Activated CD4-positive, alpha-beta T cell treated with anti-CD3 and anti-CD28 coated beads, Interleukin-2, amount 10 ng/mL, durations not matched to agents 24 days and 14 days (primary cell): ENCODE measurements at regions not wholly inside any gene's neighbourhood (a gene's known extent, or its start where the extent isn't known, plus 50 kb on each side); places are given as distances from the start of the nearest gene placed in this dataset.

Experiments
- DNase-seq: peaks from one replicate; pipeline ENCODE4 v3.0.0; 2022
- H3K27ac Mint-ChIP-seq: one replicate; pipeline ENCODE4 v1.8.0; 2022; ENCODE audit warnings: mild to moderate bottlenecking, mixed read lengths
- H3K27me3 Mint-ChIP-seq: one replicate; pipeline ENCODE4 v1.8.0; 2022; ENCODE audit warnings: mixed read lengths
- H3K36me3 Mint-ChIP-seq: one replicate; pipeline ENCODE4 v1.8.0; 2022; ENCODE audit warnings: low read depth, mild to moderate bottlenecking, mixed read lengths
- H3K4me1 Mint-ChIP-seq: one replicate; pipeline ENCODE4 v1.8.0; 2021; ENCODE audit warnings: mixed read lengths
- H3K4me3 Mint-ChIP-seq: one replicate; pipeline ENCODE4 v1.8.0; 2022; ENCODE audit warnings: mild to moderate bottlenecking, moderate library complexity, mixed read lengths
- H3K9me3 Mint-ChIP-seq: one replicate; pipeline ENCODE4 v1.8.0; 2021; ENCODE audit warnings: mixed read lengths
- intact Hi-C: fragments of 100-400 bp; cut with micrococcal nuclease; formaldehyde crosslinking; loops from one replicate; pipeline ENCODE4 v1.15.1; 2023

- DNase-seq = no peak
- H3K27ac Mint-ChIP-seq = no peak overlapping the region
- H3K36me3 Mint-ChIP-seq = no peaks in the 10 kb centered on the region
- no peak overlapping the region for H3K4me3 Mint-ChIP-seq
- H3K4me1 Mint-ChIP-seq = no peaks in the 10 kb centered on the region
- intact Hi-C loops = no loop called here
- no peaks in the 10 kb centered on the region for H3K9me3 Mint-ChIP-seq
- H3K27me3 Mint-ChIP-seq = no peaks in the 10 kb centered on the region
These were observed 174.0 kb upstream of the TENT5D start for GRCh38 chrX:80246271-80246670.

- intact Hi-C loops = no loop called here
- H3K9me3 Mint-ChIP-seq = no peaks in the 10 kb centered on the region
These were observed 154.0 kb upstream of the TENT5D start for GRCh38 chrX:80266287-80266686.

GRCh38 chrX:80266979-80267378 is 153.3 kb upstream of the TENT5D start:
- no peaks in the 10 kb centered on the region for H3K9me3 Mint-ChIP-seq
- H3K27ac Mint-ChIP-seq = no peak overlapping the region
- no peaks in the 10 kb centered on the region for H3K4me1 Mint-ChIP-seq
- DNase-seq = no peak
- no peak overlapping the region for H3K4me3 Mint-ChIP-seq
- H3K27me3 Mint-ChIP-seq = no peaks in the 10 kb centered on the region
- no peaks in the 10 kb centered on the region for H3K36me3 Mint-ChIP-seq
- intact Hi-C loops = no loop called here

More at GRCh38 chrX:80266287-80266686, 154.0 kb upstream of the TENT5D start:
- Mint-ChIP-seq H3K4me1 (no peaks in the 10 kb centered on the region), H3K27me3 (no peaks in the 10 kb centered on the region), H3K36me3 (no peaks in the 10 kb centered on the region), H3K4me3 (no peak overlapping the region), H3K27ac (no peak overlapping the region)
- DNase-seq = no peak

- Mint-ChIP-seq H3K36me3 (no peaks in the 10 kb centered on the region), H3K27ac (no peak overlapping the region), H3K27me3 (no peaks in the 10 kb centered on the region), H3K4me3 (no peak overlapping the region), H3K9me3 (no peaks in the 10 kb centered on the region), H3K4me1 (no peaks in the 10 kb centered on the region)
- no peak for DNase-seq
- intact Hi-C loops = no loop called here
These were observed 152.5 kb upstream of the TENT5D start for GRCh38 chrX:80267790-80268189.

- no peaks in the 10 kb centered on the region for H3K4me1 Mint-ChIP-seq
These were observed 137.7 kb upstream of the TENT5D start for GRCh38 chrX:80282535-80282934.

GRCh38 chrX:80285131-80285773 is 135.0 kb upstream of the TENT5D start:
- H3K4me3 Mint-ChIP-seq = no peak overlapping the region
- DNase-seq = peak; percentile 51
- no peaks in the 10 kb centered on the region for H3K36me3 Mint-ChIP-seq
- H3K4me1 Mint-ChIP-seq = no peaks in the 10 kb centered on the region
- H3K27ac Mint-ChIP-seq = no peak overlapping the region
- no peaks in the 10 kb centered on the region for H3K9me3 Mint-ChIP-seq
- intact Hi-C loops = no loop called here
- H3K27me3 Mint-ChIP-seq = no peaks in the 10 kb centered on the region

More at GRCh38 chrX:80282535-80282934, 137.7 kb upstream of the TENT5D start:
- no peak overlapping the region for H3K4me3 Mint-ChIP-seq
- no peaks in the 10 kb centered on the region for H3K27me3 Mint-ChIP-seq
- no peak for DNase-seq
- no peaks in the 10 kb centered on the region for H3K9me3 Mint-ChIP-seq
- intact Hi-C loops = no loop called here
- H3K36me3 Mint-ChIP-seq = no peaks in the 10 kb centered on the region
- no peak overlapping the region for H3K27ac Mint-ChIP-seq

- Mint-ChIP-seq H3K4me3 (no peak overlapping the region), H3K36me3 (no peaks in the 10 kb centered on the region), H3K9me3 (no peaks in the 10 kb centered on the region), H3K4me1 (no peaks in the 10 kb centered on the region), H3K27me3 (no peaks in the 10 kb centered on the region), H3K27ac (no peak overlapping the region)
- intact Hi-C loops = no loop called here
- DNase-seq = no peak
These were observed 129.4 kb upstream of the TENT5D start for GRCh38 chrX:80290834-80291233.

GRCh38 chrX:80293354-80293753 is 126.9 kb upstream of the TENT5D start:
- Mint-ChIP-seq H3K4me3 (no peak overlapping the region), H3K27me3 (no peaks in the 10 kb centered on the region), H3K9me3 (no peaks in the 10 kb centered on the region), H3K4me1 (no peaks in the 10 kb centered on the region), H3K36me3 (no peaks in the 10 kb centered on the region), H3K27ac (no peak overlapping the region)
- intact Hi-C loops = no loop called here
- DNase-seq = no peak

- DNase-seq = no peak
- H3K4me3 Mint-ChIP-seq = no peak overlapping the region
- no peaks in the 10 kb centered on the region for H3K27me3 Mint-ChIP-seq
- no peaks in the 10 kb centered on the region for H3K9me3 Mint-ChIP-seq
- H3K4me1 Mint-ChIP-seq = no peaks in the 10 kb centered on the region
- intact Hi-C loops = no loop called here
- H3K36me3 Mint-ChIP-seq = no peaks in the 10 kb centered on the region
- no peak overlapping the region for H3K27ac Mint-ChIP-seq
These were observed 114.2 kb upstream of the TENT5D start for GRCh38 chrX:80306007-80306406.

- Mint-ChIP-seq H3K27ac (no peak overlapping the region), H3K27me3 (no peaks in the 10 kb centered on the region), H3K9me3 (no peaks in the 10 kb centered on the region), H3K36me3 (no peaks in the 10 kb centered on the region), H3K4me3 (no peak overlapping the region), H3K4me1 (no peaks in the 10 kb centered on the region)
- intact Hi-C loops = no loop called here
- no peak for DNase-seq
These were observed 107.8 kb upstream of the TENT5D start for GRCh38 chrX:80312448-80312847.

- intact Hi-C loops = no loop called here
- Mint-ChIP-seq H3K36me3 (no peaks in the 10 kb centered on the region), H3K9me3 (no peaks in the 10 kb centered on the region), H3K27ac (no peak overlapping the region), H3K4me3 (no peak overlapping the region), H3K4me1 (no peaks in the 10 kb centered on the region), H3K27me3 (no peaks in the 10 kb centered on the region)
- no peak for DNase-seq
These were observed 103.7 kb upstream of the TENT5D start for GRCh38 chrX:80316526-80316925.

GRCh38 chrX:80317646-80318045 is 102.6 kb upstream of the TENT5D start:
- no peak for DNase-seq
- Mint-ChIP-seq H3K27me3 (no peaks in the 10 kb centered on the region), H3K27ac (no peak overlapping the region), H3K9me3 (no peaks in the 10 kb centered on the region), H3K4me3 (no peak overlapping the region), H3K4me1 (no peaks in the 10 kb centered on the region), H3K36me3 (no peaks in the 10 kb centered on the region)
- intact Hi-C loops = no loop called here

- H3K4me1 Mint-ChIP-seq = no peaks in the 10 kb centered on the region
- no peak overlapping the region for H3K4me3 Mint-ChIP-seq
- no peaks in the 10 kb centered on the region for H3K9me3 Mint-ChIP-seq
- H3K27me3 Mint-ChIP-seq = no peaks in the 10 kb centered on the region
- DNase-seq = no peak
- intact Hi-C loops = no loop called here
- no peak overlapping the region for H3K27ac Mint-ChIP-seq
- no peaks in the 10 kb centered on the region for H3K36me3 Mint-ChIP-seq
These were observed 89.0 kb upstream of the TENT5D start for GRCh38 chrX:80331285-80331684.

- DNase-seq = no peak
- H3K27me3 Mint-ChIP-seq = no peaks in the 10 kb centered on the region
- no peaks in the 10 kb centered on the region for H3K4me1 Mint-ChIP-seq
- H3K4me3 Mint-ChIP-seq = no peak overlapping the region
- intact Hi-C loops = no loop called here
- H3K9me3 Mint-ChIP-seq = no peaks in the 10 kb centered on the region
- no peak overlapping the region for H3K27ac Mint-ChIP-seq
- H3K36me3 Mint-ChIP-seq = no peaks in the 10 kb centered on the region
These were observed 85.7 kb upstream of the TENT5D start for GRCh38 chrX:80334583-80334982.
